DOHH2 (cell line): ENCODE measurements at regions not wholly inside any gene's neighbourhood (a gene's known extent, or its start where the extent isn't known, plus 50 kb on each side); places are given as distances from the start of the nearest gene placed in this dataset.

Source experiments
- H3F3A ChIP-seq: fragments of 200-600 bp; sonication (generic), shearing (Covaris generic); 2 replicates; pipeline ENCODE4 v1.6.0; 2016; ENCODE audit warnings: antibody characterized with exemption, mild to moderate bottlenecking; ENCODE audit not compliant: control insufficient read depth, insufficient read depth
- H3K27ac ChIP-seq: fragments of 200-600 bp; sonication (generic); 2 replicates; pipeline ENCODE4 v1.5.1; 2014; ENCODE audit warnings: low read depth, mild to moderate bottlenecking, low read length, moderate library complexity
- H3K27me3 ChIP-seq: fragments of 200-600 bp; sonication (generic); 2 replicates; pipeline ENCODE4 v1.6.1; 2014; ENCODE audit warnings: mild to moderate bottlenecking, low read length, mixed read lengths; ENCODE audit not compliant: control insufficient read depth
- H3K36me3 ChIP-seq: fragments of 200-600 bp; sonication (generic); 2 replicates; pipeline ENCODE4 v1.6.1; 2014; ENCODE audit warnings: mild to moderate bottlenecking, low read length, moderate library complexity, mixed read lengths; ENCODE audit not compliant: control insufficient read depth
- H3K4me1 ChIP-seq: fragments of 200-600 bp; sonication (generic); 2 replicates; pipeline ENCODE4 v1.6.1; 2014; ENCODE audit warnings: mild to moderate bottlenecking, low read length, mixed read lengths; ENCODE audit not compliant: control insufficient read depth
- H3K4me2 ChIP-seq: fragments of 200-600 bp; sonication (generic); 2 replicates; pipeline ENCODE4 v1.6.0; 2014; ENCODE audit warnings: mild to moderate bottlenecking, low read length, moderate library complexity
- H3K4me3 ChIP-seq: fragments of 200-600 bp; sonication (generic); 2 replicates; pipeline ENCODE4 v1.5.1; 2014; ENCODE audit warnings: mild to moderate bottlenecking, low read length, mixed read lengths
- H3K79me2 ChIP-seq: fragments of 200-600 bp; sonication (generic); 2 replicates; pipeline ENCODE4 v1.6.1; 2014; ENCODE audit warnings: mild to moderate bottlenecking, low read length, mixed read lengths; ENCODE audit not compliant: control insufficient read depth
- H3K9me2 ChIP-seq: fragments of 200-600 bp; sonication (generic); replicated peaks from 2 replicates; pipeline ENCODE4 v1.6.1; 2014; ENCODE audit warnings: mild to moderate bottlenecking, low read length, mixed read lengths; ENCODE audit not compliant: control insufficient read depth
- H3K9me3 ChIP-seq: fragments of 200-600 bp; sonication (generic); 2 replicates; pipeline ENCODE4 v1.6.1; 2014; ENCODE audit warnings: antibody characterized with exemption, low read length, mixed read lengths; ENCODE audit not compliant: control insufficient read depth, insufficient read depth
- H4K20me1 ChIP-seq: fragments of 200-600 bp; sonication (generic); 2 replicates; pipeline ENCODE4 v1.6.0; 2014; ENCODE audit warnings: low read depth, mild to moderate bottlenecking, antibody characterized with exemption, low read length, moderate library complexity; ENCODE audit not compliant: control insufficient read depth, insufficient read depth
- CTCF ChIP-seq: fragments of 200-600 bp; sonication (generic); IDR thresholded peaks from one replicate; pipeline ENCODE4 v1.5.1; 2014; ENCODE audit warnings: antibody characterized with exemption, mild to moderate bottlenecking, low read depth, low read length; ENCODE audit not compliant: poor library complexity, severe bottlenecking
- EZH2phosphoT487 ChIP-seq: fragments of 200-600 bp; sonication (generic); IDR thresholded peaks from 2 replicates; pipeline ENCODE4 v1.6.1; 2017; ENCODE audit warnings: borderline replicate concordance, mild to moderate bottlenecking, antibody characterized with exemption, low read length, moderate library complexity, mixed read lengths

- Histone ChIP-seq H3K27ac (no peak overlapping the region), H3K4me3 (no peak overlapping the region), H3K79me2 (no peaks in the 10 kb centered on the region), H3K4me1 (peaks cover 8% of the 10 kb centered on the region), H3K9me2 (no peaks in the 10 kb centered on the region), H3K9me3 (no peaks in the 10 kb centered on the region), H3F3A (no peaks in the 10 kb centered on the region), H3K36me3 (no peaks in the 10 kb centered on the region), H3K4me2 (no peak overlapping the region), H4K20me1 (no peaks in the 10 kb centered on the region), H3K27me3 (no peaks in the 10 kb centered on the region)
- TF ChIP-seq CTCF, result no peak
Observed at GRCh38 chr3:72127844-72128243, 342.9 kb upstream of the PROK2 start.

GRCh38 chr3:72127224-72127612 lies 342.3 kb upstream of the PROK2 start:
- Histone ChIP-seq H3K27ac (no peak overlapping the region), H3F3A (no peaks in the 10 kb centered on the region), H4K20me1 (no peaks in the 10 kb centered on the region), H3K4me3 (no peak overlapping the region), H3K79me2 (no peaks in the 10 kb centered on the region), H3K9me3 (no peaks in the 10 kb centered on the region), H3K27me3 (no peaks in the 10 kb centered on the region), H3K36me3 (no peaks in the 10 kb centered on the region), H3K4me1 (peaks cover 8% of the 10 kb centered on the region), H3K9me2 (no peaks in the 10 kb centered on the region), H3K4me2 (no peak overlapping the region)
- TF ChIP-seq CTCF (no peak), EZH2phosphoT487 (no peak)

GRCh38 chr3:72126441-72127223 lies 341.7 kb upstream of the PROK2 start:
- Histone ChIP-seq H3F3A (no peaks in the 10 kb centered on the region), H3K27me3 (no peaks in the 10 kb centered on the region), H3K27ac (no peak overlapping the region), H3K4me1 (peaks cover 8% of the 10 kb centered on the region), H4K20me1 (no peaks in the 10 kb centered on the region), H3K36me3 (no peaks in the 10 kb centered on the region), H3K4me3 (no peak overlapping the region), H3K9me3 (no peaks in the 10 kb centered on the region), H3K79me2 (no peaks in the 10 kb centered on the region), H3K9me2 (no peaks in the 10 kb centered on the region), H3K4me2 (no peak overlapping the region)
- no peak for TF ChIP-seq EZH2phosphoT487
- no peak for TF ChIP-seq CTCF
